GM12801 (cell line): ENCODE measurements at regions not wholly inside any gene's neighbourhood (a gene's known extent, or its start where the extent isn't known, plus 50 kb on each side); places are given as distances from the start of the nearest gene placed in this dataset.

Source experiments
- CTCF ChIP-seq: IDR thresholded peaks from one replicate; pipeline ENCODE4 v1.5.1; 2011; ENCODE audit warnings: control low read depth; ENCODE audit not compliant: insufficient read length; ENCODE audit errors: extremely low read depth

- TF ChIP-seq CTCF, result no peak
Measured at GRCh38 chr7:131970602-131971001, 414.2 kb upstream of the PODXL start.

- no peak for TF ChIP-seq CTCF
Measured at GRCh38 chr7:131969560-131969959, 413.1 kb upstream of the PODXL start.

GRCh38 chr7:131967216-131967730 lies 410.8 kb upstream of the PODXL start:
- TF ChIP-seq CTCF, result no peak

- no peak for TF ChIP-seq CTCF
Measured at GRCh38 chr7:131964203-131964602, 407.8 kb upstream of the PODXL start.

GRCh38 chr7:131961054-131961680 lies 404.7 kb upstream of the PODXL start:
- TF ChIP-seq CTCF, result no peak

- TF ChIP-seq CTCF, result no peak
Measured at GRCh38 chr7:131959106-131959812, 402.8 kb upstream of the PODXL start.

GRCh38 chr7:131957338-131958020 lies 401.1 kb upstream of the PODXL start:
- TF ChIP-seq CTCF, result no peak
